MM.1S (cell line): ENCODE measurements at regions not wholly inside any gene's neighbourhood (a gene's known extent, or its start where the extent isn't known, plus 50 kb on each side); places are given as distances from the start of the nearest gene placed in this dataset.

Source experiments
- CTCF ChIP-seq: fragments of 300-600 bp; sonication (generic); IDR thresholded peaks from 2 replicates; pipeline ENCODE4 v1.5.1; 2016; ENCODE audit warnings: antibody characterized with exemption, low read length, mixed read lengths
- EZH2 ChIP-seq: fragments of 300-600 bp; sonication (generic); optimal IDR thresholded peaks from 2 replicates; pipeline ENCODE3; 2017; ENCODE audit warnings: low read depth, mild to moderate bottlenecking, antibody characterized with exemption, low read length, mixed read lengths
- EZH2phosphoT487 ChIP-seq: fragments of 300-600 bp; sonication (generic); IDR thresholded peaks from 2 replicates; pipeline ENCODE4 v1.6.1; 2018; ENCODE audit warnings: antibody characterized with exemption, low read length

- TF ChIP-seq CTCF (no peak), EZH2 (no peak), EZH2phosphoT487 (no peak)
Measured at GRCh38 chr18:45284174-45284573, 331.1 kb upstream of the SLC14A2 start.
